GM20000 (cell line): ENCODE measurements at regions not wholly inside any gene's neighbourhood (a gene's known extent, or its start where the extent isn't known, plus 50 kb on each side); places are given as distances from the start of the nearest gene placed in this dataset.

Experiments
- DNase-seq: peaks from one replicate; pipeline ENCODE4 v3.0.0; 2012; ENCODE audit warnings: low spot score
- TF ChIP-seq, protein P1 (sequence below): IDR thresholded peaks from 2 replicates; pipeline ENCODE4 v1.5.1; 2012; ENCODE audit warnings: mild to moderate bottlenecking, control low read depth; ENCODE audit errors: extremely low read depth, missing control alignments

DNA sequence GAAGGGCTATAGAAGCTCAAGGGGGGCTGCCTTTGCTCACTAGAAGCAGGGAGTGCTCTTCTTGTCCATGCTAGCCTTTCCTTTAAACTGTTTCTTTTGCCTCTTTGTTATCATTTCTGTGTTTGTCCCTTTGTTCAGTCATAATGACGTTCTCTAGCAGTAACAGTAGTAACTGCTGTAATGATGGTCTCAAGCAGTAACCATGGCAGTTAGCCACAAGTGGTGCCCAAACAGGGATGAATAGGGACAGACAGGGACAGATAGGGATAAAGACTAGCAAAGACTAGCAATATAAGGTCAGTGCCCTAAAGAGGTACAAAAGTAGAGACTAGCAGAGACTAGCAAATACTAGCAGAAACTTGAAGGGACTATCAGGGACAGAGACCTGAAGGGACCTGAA, 869.0 kb upstream of the PRR20A start:
- no peak for DNase-seq
- TF ChIP-seq, protein P1, sequence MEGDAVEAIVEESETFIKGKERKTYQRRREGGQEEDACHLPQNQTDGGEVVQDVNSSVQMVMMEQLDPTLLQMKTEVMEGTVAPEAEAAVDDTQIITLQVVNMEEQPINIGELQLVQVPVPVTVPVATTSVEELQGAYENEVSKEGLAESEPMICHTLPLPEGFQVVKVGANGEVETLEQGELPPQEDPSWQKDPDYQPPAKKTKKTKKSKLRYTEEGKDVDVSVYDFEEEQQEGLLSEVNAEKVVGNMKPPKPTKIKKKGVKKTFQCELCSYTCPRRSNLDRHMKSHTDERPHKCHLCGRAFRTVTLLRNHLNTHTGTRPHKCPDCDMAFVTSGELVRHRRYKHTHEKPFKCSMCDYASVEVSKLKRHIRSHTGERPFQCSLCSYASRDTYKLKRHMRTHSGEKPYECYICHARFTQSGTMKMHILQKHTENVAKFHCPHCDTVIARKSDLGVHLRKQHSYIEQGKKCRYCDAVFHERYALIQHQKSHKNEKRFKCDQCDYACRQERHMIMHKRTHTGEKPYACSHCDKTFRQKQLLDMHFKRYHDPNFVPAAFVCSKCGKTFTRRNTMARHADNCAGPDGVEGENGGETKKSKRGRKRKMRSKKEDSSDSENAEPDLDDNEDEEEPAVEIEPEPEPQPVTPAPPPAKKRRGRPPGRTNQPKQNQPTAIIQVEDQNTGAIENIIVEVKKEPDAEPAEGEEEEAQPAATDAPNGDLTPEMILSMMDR = no peak

DNA sequence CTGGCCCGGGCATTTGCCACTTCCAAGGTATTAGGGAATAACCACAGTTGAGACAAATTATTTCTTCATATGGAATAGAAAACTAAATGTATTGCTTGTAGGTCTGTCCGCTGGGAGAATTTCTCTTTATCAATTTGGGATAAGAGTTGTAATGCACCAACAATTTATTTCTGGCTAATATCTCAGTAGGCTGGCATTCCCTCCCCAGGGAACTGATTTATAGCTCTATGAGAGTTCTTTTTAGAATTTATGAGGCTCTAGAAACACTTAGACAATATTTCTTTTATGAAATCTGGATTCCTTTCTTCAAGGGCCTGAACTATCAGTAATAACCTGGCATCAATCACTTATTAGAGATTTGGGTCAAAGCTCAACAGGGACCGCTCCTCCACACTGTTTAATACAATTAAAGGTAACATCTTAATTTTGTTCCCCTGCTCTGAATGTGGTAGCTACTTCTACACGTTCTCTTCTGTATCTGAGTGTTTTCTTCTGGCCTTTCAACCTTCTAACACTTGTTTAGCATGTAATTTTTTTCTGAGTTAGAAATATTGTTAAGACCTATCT, 857.4 kb upstream of the PRR20A start:
- TF ChIP-seq, protein P1 = no peak
- DNase-seq = no peak

DNA sequence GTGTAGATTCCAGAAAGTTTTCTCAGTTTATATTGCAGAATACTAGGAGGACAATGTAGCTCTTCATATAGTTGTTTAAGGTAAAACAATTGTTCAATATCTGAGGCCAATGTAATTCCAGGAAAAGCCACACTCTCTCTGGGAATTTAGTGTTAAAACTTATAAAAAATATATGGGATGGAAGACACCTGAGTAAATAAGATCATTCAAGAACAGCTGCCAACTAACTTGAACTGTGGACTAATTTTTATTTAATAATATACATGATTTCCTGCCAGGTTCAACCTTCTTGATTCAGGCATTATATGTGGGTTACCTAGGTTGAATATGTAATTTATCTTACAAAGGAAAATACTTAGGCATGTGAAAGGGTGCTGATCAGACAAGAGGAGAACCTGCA, 841.1 kb upstream of the PRR20A start:
- TF ChIP-seq, protein P1 = no peak
- DNase-seq = no peak

DNA sequence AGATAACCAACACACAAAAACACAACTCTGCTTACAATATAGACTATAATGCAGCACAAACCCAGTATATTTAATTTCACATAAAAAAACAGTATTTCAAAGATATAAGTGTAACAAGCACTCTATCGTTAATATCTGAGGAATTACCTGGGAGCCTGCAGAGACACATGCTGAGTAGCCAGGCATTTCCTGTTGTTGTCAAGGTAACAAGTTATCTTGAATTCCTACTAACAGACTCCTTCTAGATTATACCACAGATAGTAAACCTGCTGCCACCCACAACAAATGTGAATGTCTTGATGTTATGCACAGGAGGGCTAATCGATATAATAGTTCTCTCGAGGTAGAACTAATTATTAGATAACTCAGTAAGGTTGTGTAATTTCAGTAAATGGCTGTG, 826.0 kb upstream of the PRR20A start:
- DNase-seq = no peak
- TF ChIP-seq, protein P1 = no peak

DNA sequence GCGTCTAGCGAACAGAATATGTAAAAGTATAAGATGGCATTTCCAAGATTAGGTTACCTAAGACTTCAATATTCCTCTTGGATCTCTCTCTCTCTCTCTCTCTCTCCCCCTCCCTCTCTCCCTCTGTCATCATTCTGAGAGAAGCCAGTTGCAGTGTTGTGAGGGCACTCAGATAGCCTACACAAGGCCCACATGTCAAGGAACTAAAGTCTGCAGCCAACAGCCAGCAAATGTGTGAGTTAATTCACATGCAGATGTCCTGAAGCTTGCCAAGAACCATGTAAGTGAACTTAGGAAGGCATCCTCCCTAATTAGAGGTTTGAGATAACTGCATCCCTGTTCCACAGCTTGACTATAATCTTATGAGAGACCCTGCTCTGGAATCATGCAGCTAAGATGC, 822.9 kb upstream of the PRR20A start:
- TF ChIP-seq, protein P1 = no peak
- DNase-seq = no peak

DNA sequence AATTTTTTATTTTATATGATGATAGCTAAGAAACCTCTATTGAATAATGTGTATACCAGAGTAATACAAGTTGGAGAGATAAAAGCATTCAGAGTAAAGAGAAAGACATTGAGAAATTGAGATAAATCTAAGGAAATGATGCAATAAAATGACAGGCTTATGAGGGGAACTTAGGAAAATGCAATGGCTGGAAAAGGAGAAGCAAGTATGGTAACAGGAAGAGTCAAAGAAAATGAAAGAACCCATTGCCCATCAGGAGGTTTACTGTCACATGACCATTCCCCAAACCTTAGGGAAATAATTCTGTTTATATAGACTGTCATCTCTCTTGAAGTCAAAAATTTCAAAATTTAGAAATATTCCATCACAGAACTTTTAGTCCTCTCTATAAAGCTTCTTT, 808.0 kb upstream of the PRR20A start:
- TF ChIP-seq, protein P1 = no peak
- DNase-seq = no peak

DNA sequence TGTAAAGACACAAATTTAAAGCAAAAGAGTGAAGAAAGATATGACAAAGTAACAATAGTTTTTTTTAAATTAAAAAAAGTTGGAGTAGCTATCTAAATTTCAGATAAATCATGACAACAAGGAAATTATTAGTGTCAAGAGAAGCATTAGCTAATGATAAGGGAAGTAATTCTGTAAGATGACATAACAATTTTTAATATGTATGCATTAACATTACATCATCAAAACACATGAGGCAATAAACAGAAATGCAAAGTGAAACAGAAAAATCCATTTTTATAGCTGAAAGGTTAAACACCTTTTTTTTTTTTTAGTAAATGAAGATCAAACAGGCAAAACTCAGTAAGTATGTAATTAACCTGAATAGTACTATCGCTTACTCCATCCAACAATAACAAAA, 804.9 kb upstream of the PRR20A start:
- DNase-seq = no peak
- TF ChIP-seq, protein P1 = no peak
